ENCODE measurements at regions not wholly inside any gene's neighbourhood (a gene's known extent, or its start where the extent isn't known, plus 50 kb on each side); places are given as distances from the start of the nearest gene placed in this dataset.
"Not testable (repeated sequence)": the region's sequence is repeated elsewhere in the genome, so short reads cannot be mapped to it uniquely, and the experiment has no call there.

DNA sequence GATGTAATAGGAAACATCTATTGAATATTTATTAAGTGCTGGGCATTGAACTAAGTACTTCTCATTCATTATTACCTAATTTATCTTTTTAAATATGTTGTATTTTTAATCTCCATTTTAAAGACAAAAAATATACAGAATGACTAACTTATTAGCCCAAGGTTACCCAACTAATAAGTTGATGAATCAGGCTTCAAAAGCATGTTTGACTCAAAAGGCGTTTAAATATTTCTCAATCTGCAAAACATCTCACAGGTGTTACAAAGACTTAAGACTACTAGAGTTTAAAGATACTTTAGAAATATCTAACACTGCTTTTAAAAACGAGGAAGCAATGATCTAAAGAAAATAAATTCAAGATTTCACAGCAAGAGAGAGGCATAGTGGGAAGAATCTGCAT lies 457.4 kb upstream of the DCN start:
- no peak for DNase-seq

DNA sequence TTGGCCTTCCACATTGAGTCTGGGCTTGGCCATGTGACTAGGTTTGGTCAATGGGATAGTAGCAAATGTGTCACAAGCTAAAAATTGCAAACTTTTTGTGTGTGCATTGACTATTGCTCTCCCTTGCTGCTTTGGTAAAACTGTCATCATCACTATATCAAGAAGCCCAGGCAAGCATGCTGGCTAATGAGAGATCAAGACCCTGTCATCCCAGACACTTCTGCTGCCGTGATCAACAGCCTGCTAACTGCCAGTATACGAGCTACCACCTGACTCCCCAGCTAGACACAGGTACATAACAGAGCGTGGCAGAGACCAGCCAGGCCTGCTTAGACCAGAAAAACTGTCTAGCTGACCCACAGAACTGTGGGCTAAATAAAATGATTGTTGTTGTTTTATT lies 456.7 kb upstream of the DCN start:
- DNase-seq = no peak

DNA sequence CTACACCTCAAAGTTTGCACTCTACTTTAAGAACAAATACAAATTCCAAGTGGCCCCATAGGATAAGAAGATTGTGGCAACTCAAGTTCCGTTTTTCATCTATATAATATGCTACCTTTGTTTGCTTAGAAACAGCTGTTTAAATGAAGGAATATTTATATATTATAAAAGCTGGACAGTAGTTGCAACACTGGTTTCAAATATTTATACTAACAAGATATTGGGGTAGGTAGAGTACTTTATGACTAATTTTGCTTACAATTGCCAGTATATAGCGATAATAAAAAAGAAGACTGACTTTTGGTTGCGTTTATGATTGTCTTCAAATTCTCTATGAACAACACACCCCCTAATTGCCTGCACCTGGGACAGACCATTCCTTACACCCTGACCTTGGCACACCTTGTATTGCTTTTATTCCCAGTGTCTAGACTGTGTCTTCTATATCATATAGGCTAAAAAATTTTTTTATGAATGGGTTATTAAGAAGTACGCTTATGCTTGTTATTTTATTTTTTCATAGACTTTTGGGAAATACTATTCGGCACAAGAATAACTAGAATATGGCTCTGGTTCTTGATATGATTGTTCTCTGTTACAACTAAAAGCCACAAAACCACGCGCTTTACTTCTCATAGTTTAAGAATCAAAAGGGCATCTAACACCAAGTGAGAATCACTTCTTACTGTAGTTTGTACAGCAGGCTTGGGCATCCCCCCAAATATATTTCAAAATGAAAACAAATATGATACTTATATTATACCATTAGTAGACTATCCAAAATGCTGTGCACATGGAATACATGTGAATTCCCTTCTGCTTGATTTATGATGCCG lies 455.4 kb upstream of the DCN start:
- DNase-seq = no peak

- DNase-seq = no peak
These were observed 454.1 kb upstream of the DCN start for GRCh38 chr12:91636721-91637120.

DNA sequence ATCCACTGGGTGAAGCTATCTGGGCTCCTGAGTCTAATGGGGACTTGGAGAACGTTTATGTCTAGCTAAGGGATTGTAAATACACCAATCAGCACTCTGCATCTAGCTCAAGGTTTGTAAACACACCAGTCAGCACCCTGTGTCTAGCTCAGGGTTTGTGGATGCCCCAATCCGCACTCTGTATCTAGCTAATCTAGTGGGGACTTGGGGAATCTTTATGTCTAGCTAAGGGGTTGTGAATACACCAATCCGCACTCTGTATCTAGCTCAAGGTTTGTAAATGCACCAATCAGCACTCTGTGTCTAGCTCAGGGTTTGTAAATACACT lies 451.7 kb upstream of the DCN start:
- DNase-seq = not testable (repeated sequence)

- DNase-seq = no peak
These were observed 451.2 kb upstream of the DCN start for GRCh38 chr12:91633734-91634357.

GRCh38 chr12:91633206-91633605 lies 450.6 kb upstream of the DCN start:
- no peak for DNase-seq

GRCh38 chr12:91632042-91632786 lies 449.6 kb upstream of the DCN start:
- DNase-seq = no peak

DNA sequence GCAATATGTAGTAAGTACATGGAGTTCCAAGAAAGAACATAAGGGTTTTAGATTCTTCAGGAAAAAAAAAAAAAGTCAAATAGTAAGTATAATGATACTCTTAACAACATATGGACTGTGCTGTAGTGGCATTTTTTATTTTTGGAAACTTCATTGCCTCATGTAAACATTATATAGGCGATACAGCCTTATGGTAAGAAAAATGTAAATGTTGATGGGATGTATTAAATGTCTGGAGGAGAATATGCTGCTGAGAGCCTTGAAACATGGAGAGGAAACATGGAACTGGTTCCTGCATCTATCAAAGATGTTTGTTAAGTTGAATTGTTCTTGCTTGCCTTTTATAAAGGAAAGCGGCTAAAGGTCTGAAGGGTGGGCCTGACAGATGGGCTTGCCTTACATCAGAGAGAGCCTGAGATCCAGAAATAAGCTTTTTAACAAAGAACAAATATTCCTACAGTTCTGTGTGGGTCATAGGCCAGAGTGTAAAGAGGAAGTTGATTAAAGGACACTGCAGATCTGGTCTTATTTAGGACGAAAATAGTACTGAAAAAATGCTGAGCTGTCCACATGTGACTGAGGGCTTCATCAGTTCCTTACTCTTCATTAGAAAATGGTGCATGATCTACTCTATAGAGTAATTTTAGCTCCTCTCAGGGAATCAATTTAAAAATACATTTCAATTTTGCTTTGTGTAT lies 448.1 kb upstream of the DCN start:
- no peak for DNase-seq

DNA sequence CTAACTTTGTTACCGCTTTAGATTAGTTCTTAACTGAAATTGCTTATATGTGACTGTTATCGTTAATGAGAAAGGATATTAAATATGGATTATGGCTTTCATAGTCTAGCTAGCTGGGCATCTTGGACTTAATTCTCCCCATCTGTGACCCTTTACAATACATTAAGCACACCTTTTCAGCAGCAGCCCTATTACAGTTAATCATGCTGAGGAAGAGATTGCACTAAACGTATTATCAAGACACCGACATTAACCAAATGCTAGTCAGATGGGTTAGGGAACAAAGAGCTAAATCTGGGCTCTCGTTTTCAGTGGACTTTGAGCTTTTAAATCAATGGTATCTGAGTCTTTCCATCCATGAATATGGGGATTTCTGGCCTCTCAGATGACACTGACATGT lies 447.5 kb upstream of the DCN start:
- no peak for DNase-seq

GRCh38 chr12:91629440-91629839 lies 446.8 kb upstream of the DCN start:
- DNase-seq = no peak

GRCh38 chr12:91628656-91629055 lies 446.0 kb upstream of the DCN start:
- no peak for DNase-seq

- no peak for DNase-seq
These were observed 444.6 kb upstream of the DCN start for GRCh38 chr12:91627225-91627624.

DNA sequence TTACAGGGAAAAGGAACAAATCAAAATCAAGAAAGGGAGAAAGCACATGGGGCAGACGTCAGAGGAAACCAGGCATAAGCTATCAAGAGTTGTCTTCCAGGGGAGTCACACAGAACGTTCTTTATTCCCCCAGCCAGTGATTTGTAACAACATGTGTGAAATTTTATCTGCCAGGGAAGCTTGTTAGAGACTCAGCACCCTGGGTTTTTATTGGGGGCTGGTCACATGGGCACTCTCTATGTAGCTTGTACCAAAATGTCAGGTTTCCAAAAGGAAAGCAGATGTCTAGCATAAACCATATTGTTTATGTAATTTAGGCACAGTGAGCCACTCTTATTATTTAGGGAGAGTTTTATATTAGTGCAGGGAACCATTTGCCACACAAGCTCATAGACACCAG lies 440.4 kb upstream of the DCN start:
- DNase-seq = no peak

GRCh38 chr12:91622037-91622436 lies 439.4 kb upstream of the DCN start:
- no peak for DNase-seq

GRCh38 chr12:91620992-91621391 lies 438.4 kb upstream of the DCN start:
- DNase-seq = no peak

DNA sequence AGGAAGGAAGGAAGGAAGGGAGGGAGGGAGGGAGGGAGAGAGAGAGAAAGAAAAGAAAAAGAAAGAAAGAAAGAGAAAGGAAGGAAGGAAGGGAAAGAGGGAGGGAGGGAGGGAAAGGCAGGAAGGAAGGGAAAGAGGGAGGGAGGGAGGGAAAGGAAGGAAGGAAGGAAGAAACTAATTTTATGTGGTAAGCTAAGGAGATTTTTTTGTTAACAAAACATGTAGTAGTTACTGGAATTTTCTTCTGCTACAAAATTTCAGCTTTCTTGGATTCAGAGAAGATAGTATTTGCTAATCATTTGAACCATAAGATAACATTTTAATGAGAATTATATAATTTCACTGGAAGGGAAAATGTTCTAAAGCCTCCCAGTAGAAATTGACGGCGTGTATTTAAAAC lies 437.8 kb upstream of the DCN start:
- no peak for DNase-seq

GRCh38 chr12:91618281-91618680 lies 435.7 kb upstream of the DCN start:
- DNase-seq = no peak

- no peak for DNase-seq
These were observed 435.2 kb upstream of the DCN start for GRCh38 chr12:91617818-91618217.

GRCh38 chr12:91616416-91616815 lies 433.8 kb upstream of the DCN start:
- no peak for DNase-seq

DNA sequence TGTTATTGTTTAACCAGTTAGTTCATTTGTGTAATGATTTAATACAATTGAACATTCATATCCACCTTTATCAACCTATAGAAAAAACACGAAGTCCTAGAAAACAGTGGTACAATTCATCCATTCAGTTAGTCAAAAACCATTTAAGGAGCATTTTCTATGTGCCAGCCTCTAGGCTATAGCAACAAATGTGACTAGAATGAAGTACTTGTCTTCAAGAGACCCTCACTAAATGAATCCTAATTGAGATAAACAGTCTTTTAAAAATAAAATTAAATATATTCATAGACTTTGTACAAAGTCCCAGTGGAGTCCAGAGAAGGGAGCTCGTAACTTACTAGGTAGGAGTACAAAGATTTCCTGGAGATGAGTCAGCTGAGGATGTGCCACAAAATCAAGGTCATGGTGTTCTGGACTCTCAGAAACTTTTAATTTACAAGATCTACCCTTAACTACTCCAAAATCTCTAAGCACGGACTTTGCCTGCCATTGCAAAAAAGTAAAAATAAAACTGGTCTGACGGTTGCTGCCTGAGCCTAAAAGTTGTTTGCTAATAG lies 430.7 kb upstream of the DCN start:
- DNase-seq = no peak

GRCh38 chr12:91610561-91610960 lies 427.9 kb upstream of the DCN start:
- no peak for DNase-seq

DNA sequence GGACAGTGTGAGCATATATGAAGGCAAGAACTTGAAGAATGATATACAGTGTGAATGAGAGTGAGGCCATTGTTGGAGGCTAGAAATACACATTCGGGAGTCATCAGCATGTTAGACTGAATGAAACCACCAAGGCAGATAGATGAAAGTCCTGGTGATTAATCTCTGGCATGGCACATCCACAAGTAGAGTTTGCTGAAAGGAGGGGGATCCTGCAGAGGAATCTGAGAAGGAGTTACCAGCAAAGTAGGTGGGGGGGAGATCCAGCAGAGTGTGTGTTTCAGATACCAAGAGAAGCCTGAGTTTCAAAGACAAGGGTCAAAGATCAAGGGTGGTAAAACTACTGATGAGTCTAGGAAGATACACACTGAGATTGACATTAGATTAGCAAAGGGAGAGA lies 426.7 kb upstream of the DCN start:
- no peak for DNase-seq

Measured in NCI-H1105 (cell line).